ENCODE measurements at regions not wholly inside any gene's neighbourhood (a gene's known extent, or its start where the extent isn't known, plus 50 kb on each side); places are given as distances from the start of the nearest gene placed in this dataset.
"Not testable (repeated sequence)": the region's sequence is repeated elsewhere in the genome, so short reads cannot be mapped to it uniquely, and the experiment has no call there.

DNA sequence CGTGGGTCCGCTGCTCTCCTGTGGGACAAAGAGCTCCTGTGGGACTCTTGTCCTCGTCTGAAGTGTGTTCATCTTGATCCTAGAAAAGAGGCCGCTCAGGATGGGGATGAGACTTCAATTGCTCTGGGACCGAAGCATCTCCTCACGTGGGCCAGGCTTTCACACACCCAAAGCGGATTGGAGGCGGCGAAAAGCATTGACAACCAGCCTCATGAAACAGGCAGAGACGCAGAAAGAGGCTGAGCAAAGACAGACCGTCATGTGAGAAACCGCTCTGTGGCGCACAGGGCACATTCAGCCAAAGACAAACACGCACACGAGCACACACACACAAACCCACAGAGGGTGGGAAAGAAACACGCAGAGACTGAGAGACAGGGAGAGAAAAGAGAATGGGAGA, 479.5 kb downstream of the SPATA31A7 start:
- Histone ChIP-seq H3K27ac (no peak overlapping the region), H3K4me2 (no peak overlapping the region), H3K4me1 (no peaks in the 10 kb centered on the region), H3K9me3 (replicated peaks in 1 of 11) (peaks cover 28 to 68% (median 55%) of the 10 kb centered on the region in 11 experiments; a peak in 21 of 22 replicates), H4K20me1 (no peaks in the 10 kb centered on the region), H3K36me3 (no peaks in the 10 kb centered on the region), H3K4me3 (no peak overlapping the region), H3K27me3 (no peaks in the 10 kb centered on the region), H3K9ac (no peak overlapping the region)
- TF ChIP-seq Cebpa-rat (IDR thresholded peaks at IDR 0.05), result no peak

DNA sequence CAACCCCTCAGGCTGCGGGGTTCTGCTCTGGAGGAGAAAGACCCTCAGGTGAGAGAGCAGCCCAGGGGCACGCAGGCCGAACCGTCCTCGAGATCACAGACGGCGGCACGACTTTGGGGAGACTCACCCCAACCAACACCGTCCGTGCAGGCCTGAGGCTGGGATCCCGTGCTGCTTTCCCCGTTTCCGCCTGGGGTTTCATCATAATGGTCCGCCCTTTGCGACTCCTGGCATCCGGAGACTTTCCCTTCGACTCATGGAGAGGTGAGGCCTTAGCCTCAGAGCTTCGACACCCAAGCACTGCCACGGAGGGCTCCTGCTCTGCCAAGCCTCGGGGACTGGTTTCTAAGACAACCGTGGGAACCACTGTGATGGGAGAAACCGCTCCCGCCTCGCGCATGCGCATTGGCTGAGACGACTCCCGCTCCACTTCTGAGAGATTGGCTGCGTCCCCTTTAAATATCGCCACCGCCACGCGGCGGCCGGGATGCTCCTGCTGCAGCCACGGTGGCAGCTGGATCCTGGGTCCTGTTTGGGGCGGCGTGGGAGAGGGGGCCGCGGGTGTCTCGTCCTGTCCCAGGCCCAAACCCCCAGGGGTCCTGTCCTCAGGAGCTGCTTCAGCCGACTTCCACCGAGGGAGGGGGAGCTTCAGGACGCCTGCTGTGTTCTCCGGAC, 480.1 kb downstream of the SPATA31A7 start:
- not testable (repeated sequence) for H3K4me1 ChIP-seq, H3K4me3 ChIP-seq, H3K27ac ChIP-seq, H3K4me2 ChIP-seq, H3K36me3 ChIP-seq, H3K9ac ChIP-seq, H3K27me3 ChIP-seq, H4K20me1 ChIP-seq
- peaks cover 28 to 68% (median 55%) of the 10 kb centered on the region in 11 experiments; a peak in 21 of 22 replicates for H3K9me3 ChIP-seq (replicated peaks in 1 of 11)

DNA sequence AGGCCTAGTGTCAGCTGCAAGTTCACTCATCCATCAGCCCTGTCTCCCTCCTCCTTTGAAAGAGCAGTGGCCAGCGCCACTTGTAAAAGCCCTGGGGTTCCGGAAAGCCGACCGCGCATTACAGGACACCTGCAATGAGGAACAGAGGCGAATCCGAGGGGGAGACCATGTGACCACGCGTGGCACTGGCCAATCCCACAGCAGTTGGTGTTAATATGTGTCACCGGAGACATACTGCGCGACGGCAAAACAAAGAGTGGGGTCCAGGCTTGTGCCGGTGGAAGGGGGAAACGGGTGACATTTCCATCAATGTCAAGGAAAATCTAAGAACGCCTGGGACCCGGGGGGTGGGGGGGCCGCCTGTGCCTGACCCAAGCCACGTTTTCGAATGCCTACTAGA, 480.8 kb downstream of the SPATA31A7 start:
- H3K4me2 ChIP-seq, result no peak overlapping the region
- no peak overlapping the region for H3K4me3 ChIP-seq
- H3K27me3 ChIP-seq, result no peaks in the 10 kb centered on the region
- no peak for TF ChIP-seq Cebpa-rat (IDR thresholded peaks at IDR 0.05)
- H3K9ac ChIP-seq, result no peak overlapping the region
- H3K4me1 ChIP-seq, result no peaks in the 10 kb centered on the region
- peaks cover 28 to 68% (median 55%) of the 10 kb centered on the region in 11 experiments; a peak in 21 of 22 replicates for H3K9me3 ChIP-seq (replicated peaks in 1 of 11)
- no peaks in the 10 kb centered on the region for H3K36me3 ChIP-seq
- H3K27ac ChIP-seq, result no peak overlapping the region
- no peaks in the 10 kb centered on the region for H4K20me1 ChIP-seq

DNA sequence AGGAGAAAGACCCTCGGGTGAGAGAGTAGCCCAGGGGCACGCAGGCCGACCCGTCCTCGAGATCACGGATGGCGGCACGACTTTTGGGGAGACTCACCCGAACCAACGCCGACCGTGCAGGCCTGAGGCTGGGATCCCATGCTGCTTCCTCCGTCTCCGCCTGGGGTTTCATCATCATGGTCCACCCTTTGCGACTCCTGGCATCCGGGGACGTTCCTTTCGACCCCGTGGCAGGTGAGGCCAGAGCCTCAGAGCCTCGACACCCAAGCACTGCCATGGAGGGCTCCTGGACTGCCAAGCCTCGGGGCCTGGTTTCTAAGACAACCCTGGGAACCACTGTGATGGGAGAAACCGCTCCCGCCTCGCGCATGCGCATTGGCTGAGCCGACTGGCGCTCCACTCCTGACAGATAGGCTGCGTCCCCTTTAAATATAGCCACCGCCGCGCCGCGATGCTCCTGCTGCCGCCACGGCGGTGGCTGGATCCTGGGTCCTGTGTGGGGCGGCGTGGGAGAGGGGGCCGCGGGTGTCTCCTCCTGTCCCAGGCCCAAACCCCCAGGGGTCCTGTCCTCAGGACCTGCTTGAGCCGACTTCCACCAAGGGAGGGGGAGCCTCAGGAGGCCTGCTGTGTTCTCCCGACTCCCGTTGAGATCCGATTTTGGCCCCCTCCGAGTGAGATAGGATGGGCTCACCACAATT, 481.6 kb downstream of the SPATA31A7 start:
- no peaks in the 10 kb centered on the region for H4K20me1 ChIP-seq
- H3K9me3 ChIP-seq (replicated peaks in 1 of 11), result peaks cover 28 to 62% (median 53%) of the 10 kb centered on the region in 11 experiments; a peak in 21 of 22 replicates
- no peak overlapping the region for H3K27ac ChIP-seq
- no peaks in the 10 kb centered on the region for H3K27me3 ChIP-seq
- no peaks in the 10 kb centered on the region for H3K36me3 ChIP-seq
- no peak overlapping the region for H3K4me3 ChIP-seq
- H3K4me2 ChIP-seq, result no peak overlapping the region
- TF ChIP-seq Cebpa-rat (IDR thresholded peaks at IDR 0.05), result no peak
- H3K9ac ChIP-seq, result no peak overlapping the region
- no peaks in the 10 kb centered on the region for H3K4me1 ChIP-seq

DNA sequence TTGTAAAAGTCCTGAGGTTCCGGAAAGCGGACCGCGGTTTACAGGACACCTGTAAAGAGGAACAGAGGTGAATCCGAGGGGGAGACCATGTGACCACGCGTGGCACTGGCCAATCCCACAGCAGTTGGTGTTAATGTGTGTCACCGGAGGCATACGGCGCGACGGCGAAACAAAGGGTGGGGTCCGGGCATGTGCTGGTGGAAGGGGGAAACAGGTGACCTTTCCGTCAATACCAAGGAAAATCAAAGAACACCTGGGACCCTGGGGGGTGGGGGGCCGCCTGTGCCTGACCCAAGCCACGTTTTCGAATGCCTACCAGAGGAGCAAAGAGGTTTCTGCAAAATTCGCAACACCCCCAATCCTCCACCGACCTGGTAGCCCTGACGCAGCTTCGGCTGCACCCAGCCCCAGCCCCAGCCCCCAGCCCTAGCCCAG, 482.3 kb downstream of the SPATA31A7 start:
- not testable (repeated sequence) for H3K4me1 ChIP-seq, H3K9ac ChIP-seq, H3K27ac ChIP-seq, H3K36me3 ChIP-seq, H3K27me3 ChIP-seq, H3K4me2 ChIP-seq, H4K20me1 ChIP-seq, H3K4me3 ChIP-seq
- H3K9me3 ChIP-seq (replicated peaks in 1 of 11), result peaks cover 28 to 55% (median 46%) of the 10 kb centered on the region in 11 experiments; a peak in 21 of 22 replicates

DNA sequence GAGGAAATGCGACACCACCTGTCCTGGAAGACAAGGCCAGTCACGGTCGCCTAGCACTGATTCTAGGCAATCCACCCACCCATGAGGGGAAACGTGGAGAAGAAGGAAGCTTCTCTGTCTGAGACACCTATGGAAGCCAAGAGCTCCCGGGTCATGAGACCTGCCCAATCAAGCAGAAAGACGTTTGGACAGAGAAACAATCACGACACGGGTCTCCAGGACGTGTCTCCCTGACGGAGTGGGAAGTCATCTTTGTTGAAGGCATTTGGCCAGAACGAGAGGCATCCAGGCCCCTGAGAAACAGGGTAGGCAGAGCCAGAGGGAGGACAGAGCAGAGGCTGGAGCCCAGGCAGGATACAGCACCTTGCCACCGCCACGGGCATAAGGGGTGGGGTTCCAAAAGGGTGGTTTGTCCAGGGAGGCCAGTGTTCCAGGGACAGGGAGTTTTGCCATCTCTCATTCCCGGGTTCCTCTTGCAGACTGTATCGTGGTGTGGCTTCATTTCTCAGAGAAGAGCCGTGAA, 482.9 kb downstream of the SPATA31A7 start:
- not testable (repeated sequence) for H3K36me3 ChIP-seq, H3K4me3 ChIP-seq, H3K4me1 ChIP-seq, H4K20me1 ChIP-seq, H3K27me3 ChIP-seq, H3K9ac ChIP-seq, H3K27ac ChIP-seq, H3K4me2 ChIP-seq
- peaks cover 24 to 49% (median 40%) of the 10 kb centered on the region in 11 experiments; a peak in 20 of 22 replicates for H3K9me3 ChIP-seq (replicated peaks in 1 of 11)

DNA sequence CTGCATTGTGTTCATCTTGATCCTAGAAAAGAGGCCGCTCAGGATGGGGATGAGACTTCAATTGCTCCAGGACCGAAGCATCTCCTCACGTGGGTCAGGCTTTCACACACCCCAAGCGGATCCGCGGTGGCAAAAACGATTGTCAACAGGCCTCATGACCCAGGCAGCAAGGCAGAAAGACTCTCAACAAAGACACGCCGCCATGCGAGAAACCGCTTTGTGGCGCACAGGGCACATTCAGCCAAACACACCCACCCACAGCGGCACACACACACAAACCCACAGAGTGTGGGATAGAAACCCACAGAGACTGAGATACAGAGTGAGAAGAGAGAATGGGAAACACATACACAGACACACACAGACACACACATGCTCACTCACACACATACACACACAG, 483.4 kb downstream of the SPATA31A7 start:
- no peak for TF ChIP-seq Cebpa-rat (IDR thresholded peaks at IDR 0.05)
- no peak overlapping the region for H3K27ac ChIP-seq
- H3K9me3 ChIP-seq (replicated peaks in 1 of 11), result peaks cover 21 to 44% (median 35%) of the 10 kb centered on the region in 11 experiments; a peak in 20 of 22 replicates
- H3K4me1 ChIP-seq, result no peaks in the 10 kb centered on the region
- no peak overlapping the region for H3K4me2 ChIP-seq
- no peaks in the 10 kb centered on the region for H3K27me3 ChIP-seq
- H3K9ac ChIP-seq, result no peak overlapping the region
- no peaks in the 10 kb centered on the region for H4K20me1 ChIP-seq
- no peak overlapping the region for H3K4me3 ChIP-seq
- no peaks in the 10 kb centered on the region for H3K36me3 ChIP-seq

DNA sequence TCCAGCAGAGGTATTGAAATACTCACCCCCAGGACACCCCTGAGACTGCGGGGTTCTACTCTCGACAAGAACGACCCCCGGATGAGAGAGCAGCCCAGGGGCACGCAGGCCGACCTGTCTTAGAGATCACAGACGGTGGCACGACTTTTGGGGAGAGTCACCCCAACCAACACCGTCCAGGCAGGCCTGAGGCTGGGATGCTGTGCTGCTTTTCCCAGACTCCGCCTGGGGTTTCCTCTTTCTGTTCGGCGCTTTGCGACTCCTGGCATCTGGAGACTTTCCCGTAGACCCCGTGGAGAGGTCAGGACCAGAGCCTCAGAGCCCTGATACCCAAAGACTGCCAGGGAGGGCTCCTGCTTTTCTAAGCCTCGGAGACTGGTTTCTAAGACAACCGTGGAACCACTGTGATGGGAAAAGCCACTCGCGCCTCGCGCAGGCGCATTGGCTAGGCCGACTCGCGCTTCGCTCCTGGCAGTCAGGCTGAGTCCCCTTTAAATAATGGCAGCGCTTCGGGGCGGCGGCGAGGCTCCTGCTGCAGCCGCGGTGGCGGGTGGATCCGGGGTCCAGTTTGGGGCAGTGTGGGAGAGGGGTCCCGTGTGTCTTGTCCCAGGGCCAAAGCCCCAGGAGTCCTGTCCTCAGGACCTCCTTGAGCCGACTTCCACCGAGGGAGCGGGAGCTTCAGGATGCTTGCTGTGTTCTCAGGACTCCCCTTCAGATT, 484.0 kb downstream of the SPATA31A7 start:
- Histone ChIP-seq H3K9ac (no peak overlapping the region), H3K36me3 (no peaks in the 10 kb centered on the region), H4K20me1 (no peaks in the 10 kb centered on the region), H3K4me2 (no peak overlapping the region), H3K4me1 (no peaks in the 10 kb centered on the region), H3K9me3 (replicated peaks in 1 of 11) (peaks cover 21 to 39% (median 30%) of the 10 kb centered on the region in 11 experiments; a peak in 20 of 22 replicates), H3K4me3 (no peak overlapping the region), H3K27ac (no peak overlapping the region), H3K27me3 (no peaks in the 10 kb centered on the region)
- no peak for TF ChIP-seq Cebpa-rat (IDR thresholded peaks at IDR 0.05)

DNA sequence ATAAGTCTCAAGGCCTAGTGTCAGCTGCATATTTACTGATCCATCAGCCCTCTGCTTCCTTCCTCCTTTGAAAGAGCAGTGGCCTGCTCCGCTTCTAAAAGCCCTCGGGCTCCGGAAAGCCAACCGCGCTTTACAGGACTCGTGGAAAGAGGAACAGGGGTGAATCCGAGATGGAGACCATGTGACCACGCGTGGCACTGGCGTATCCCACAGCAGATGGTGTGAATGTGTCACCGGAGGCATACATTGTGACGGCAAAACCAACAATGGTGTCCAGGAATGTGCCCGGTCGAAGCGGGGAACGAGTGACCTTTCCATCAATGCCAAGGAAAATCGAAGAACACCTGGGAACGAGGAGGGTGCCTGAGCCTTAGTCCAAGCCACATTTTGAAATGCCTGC, 484.6 kb downstream of the SPATA31A7 start:
- no peak overlapping the region for H3K27ac ChIP-seq
- no peak overlapping the region for H3K4me3 ChIP-seq
- no peak overlapping the region for H3K9ac ChIP-seq
- no peaks in the 10 kb centered on the region for H3K27me3 ChIP-seq
- H3K36me3 ChIP-seq, result no peaks in the 10 kb centered on the region
- peaks cover 20 to 33% (median 23%) of the 10 kb centered on the region in 11 experiments; a peak in 20 of 22 replicates for H3K9me3 ChIP-seq (replicated peaks in 1 of 11)
- H3K4me2 ChIP-seq, result no peak overlapping the region
- no peaks in the 10 kb centered on the region for H3K4me1 ChIP-seq
- no peaks in the 10 kb centered on the region for H4K20me1 ChIP-seq
- TF ChIP-seq Cebpa-rat (IDR thresholded peaks at IDR 0.05), result no peak

Data from BLaER1 treated with 17β-estradiol and CSF1 and Interleukin-3, amounts not matched to agents 10 nM and 100 nM (cell line).